Liver (tissue), 8 donors: ENCODE measurements at regions not wholly inside any gene's neighbourhood (a gene's known extent, or its start where the extent isn't known, plus 50 kb on each side); places are given as distances from the start of the nearest gene placed in this dataset.

ENCODE experiments used
- DNase-seq: peaks from one replicate; pipeline ENCODE4 v3.0.0-alpha.2; 2017; ENCODE audit warnings: low spot score
- H3K27ac ChIP-seq, 2 donors: one replicate each; pipeline ENCODE4 v1.7.0; 2013; ENCODE audit warnings: inconsistent platforms in 2 of 2, low read length in 2 of 2, control low read depth in 1 of 2, low read depth in 1 of 2, mild to moderate bottlenecking in 1 of 2
- H3K27me3 ChIP-seq, 4 donors: one replicate each; pipeline versions ENCODE4 v1.6.1 to v1.7.0; 2013; ENCODE audit warnings: low read length in 3 of 4, inconsistent platforms in 1 of 4, mild to moderate bottlenecking in 1 of 4, moderate library complexity in 1 of 4; ENCODE audit not compliant: control insufficient read depth in 4 of 4, insufficient read depth in 4 of 4
- H3K36me3 ChIP-seq, 4 donors: one replicate each; pipeline versions ENCODE4 v1.6.1 to v1.7.0; 2013; ENCODE audit warnings: low read length in 3 of 4, mild to moderate bottlenecking in 3 of 4, low read depth in 1 of 4, moderate library complexity in 1 of 4; ENCODE audit not compliant: control insufficient read depth in 4 of 4, insufficient read depth in 3 of 4
- H3K4me1 ChIP-seq, 4 donors: one replicate each; pipeline versions ENCODE4 v1.6.1 to v1.7.0; 2013; ENCODE audit warnings: low read length in 3 of 4, mild to moderate bottlenecking in 3 of 4, moderate library complexity in 1 of 4; ENCODE audit not compliant: control insufficient read depth in 4 of 4, insufficient read depth in 4 of 4
- H3K4me3 ChIP-seq, 3 donors: one replicate each; pipeline versions ENCODE4 v1.6.1 to v1.7.0; 2013; ENCODE audit warnings: low read length in 3 of 3, control low read depth in 1 of 3, low read depth in 1 of 3, mild to moderate bottlenecking in 1 of 3
- H3K9ac ChIP-seq, 2 donors: one replicate each; pipeline ENCODE4 v1.7.0; 2013; ENCODE audit warnings: low read length in 2 of 2, mild to moderate bottlenecking in 2 of 2, moderate library complexity in 2 of 2, control low read depth in 1 of 2, low read depth in 1 of 2
- H3K9me3 ChIP-seq, 4 donors: one replicate each; pipeline versions ENCODE4 v1.6.1 to v1.7.0; 2013; ENCODE audit warnings: low read length in 3 of 4; ENCODE audit not compliant: control insufficient read depth in 4 of 4
- EGR1 ChIP-seq, 2 donors: IDR thresholded peaks; 2 replicates each; pipeline ENCODE4 v1.6.1; 2016 to 2018; ENCODE audit warnings: antibody characterized with exemption in 2 of 2, low read depth in 2 of 2
- FOXA1 ChIP-seq: IDR thresholded peaks from 2 replicates; pipeline ENCODE4 v1.6.1; 2016; ENCODE audit warnings: antibody characterized with exemption
- FOXA2 ChIP-seq: IDR thresholded peaks from 2 replicates; pipeline ENCODE4 v1.6.1; 2016; ENCODE audit warnings: antibody characterized with exemption
- GABPA ChIP-seq, 2 donors: IDR thresholded peaks in 1 of 2; conservative IDR thresholded peaks in 1 of 2; 2 replicates each; pipeline ENCODE4 v1.6.1; 2016; ENCODE audit warnings: antibody characterized with exemption in 2 of 2, mild to moderate bottlenecking in 1 of 2, moderate library complexity in 1 of 2
- HNF4A ChIP-seq, 2 donors: conservative IDR thresholded peaks; 2 replicates each; pipeline ENCODE4 v1.6.1; 2016; ENCODE audit warnings: antibody characterized with exemption in 2 of 2, mild to moderate bottlenecking in 2 of 2
- HNF4G ChIP-seq: IDR thresholded peaks from 2 replicates; pipeline ENCODE4 v1.6.1; 2016; ENCODE audit warnings: antibody characterized with exemption
- JUND ChIP-seq, 2 donors: IDR thresholded peaks; 2 replicates each; pipeline ENCODE4 v1.6.1; 2016; ENCODE audit warnings: antibody characterized with exemption in 2 of 2
- NR2F2 ChIP-seq: IDR thresholded peaks from 2 replicates; pipeline ENCODE4 v1.6.1; 2016; ENCODE audit warnings: antibody characterized with exemption
- RAD21 ChIP-seq, 2 donors: IDR thresholded peaks; 2 replicates each; pipeline ENCODE4 v1.6.1; 2016; ENCODE audit warnings: antibody characterized with exemption in 2 of 2, mild to moderate bottlenecking in 2 of 2
- RXRA ChIP-seq, 2 donors: IDR thresholded peaks; 2 replicates each; pipeline ENCODE4 v1.6.1; 2017 to 2018; ENCODE audit warnings: antibody characterized with exemption in 2 of 2, mild to moderate bottlenecking in 1 of 2
- SP1 ChIP-seq: IDR thresholded peaks from 2 replicates; pipeline ENCODE4 v1.6.1; 2018; ENCODE audit warnings: antibody characterized with exemption, mild to moderate bottlenecking
- TAF1 ChIP-seq: conservative IDR thresholded peaks from 2 replicates; pipeline ENCODE4 v1.6.1; 2016; ENCODE audit warnings: antibody characterized with exemption, mild to moderate bottlenecking
- YY1 ChIP-seq: IDR thresholded peaks from 2 replicates; pipeline ENCODE4 v1.6.1; 2016; ENCODE audit warnings: antibody characterized with exemption, mild to moderate bottlenecking
- WGBS: extraction: QIAGEN DNeasy Blood & Tissue Kit; methylation state at CpG from one replicate; pipeline ENCODE4 v1.1.7; 2013; 5-methylcytosine and 5-hydroxymethylcytosine counted together
- TF ChIP-seq, protein P1 (sequence below): IDR thresholded peaks from 2 replicates; pipeline ENCODE4 v1.6.1; 2016; ENCODE audit warnings: antibody characterized with exemption
- TF ChIP-seq, protein P2 (sequence below): fragments of 150-350 bp; IDR thresholded peaks from 2 replicates; pipeline ENCODE4 v1.5.1; 2017; ENCODE audit warnings: improper control_type of control experiment, low read depth, low read length; ENCODE audit not compliant: missing input control
- TF ChIP-seq, protein P3 (sequence below): IDR thresholded peaks from 2 replicates; pipeline ENCODE4 v1.6.1; 2016; ENCODE audit warnings: antibody characterized with exemption
- TF ChIP-seq, protein P4 (sequence below): IDR thresholded peaks from 2 replicates; pipeline ENCODE4 v1.6.1; 2016; ENCODE audit warnings: antibody characterized with exemption, mild to moderate bottlenecking
- TF ChIP-seq, protein P5 (sequence below): IDR thresholded peaks from 2 replicates; pipeline ENCODE4 v1.6.1; 2016; ENCODE audit warnings: antibody characterized with exemption
- donor health status: healthy.
- donor health status: healthy.
- donor health status: healthy.
- donor health status: healthy.
- donor health status: healthy.

DNA sequence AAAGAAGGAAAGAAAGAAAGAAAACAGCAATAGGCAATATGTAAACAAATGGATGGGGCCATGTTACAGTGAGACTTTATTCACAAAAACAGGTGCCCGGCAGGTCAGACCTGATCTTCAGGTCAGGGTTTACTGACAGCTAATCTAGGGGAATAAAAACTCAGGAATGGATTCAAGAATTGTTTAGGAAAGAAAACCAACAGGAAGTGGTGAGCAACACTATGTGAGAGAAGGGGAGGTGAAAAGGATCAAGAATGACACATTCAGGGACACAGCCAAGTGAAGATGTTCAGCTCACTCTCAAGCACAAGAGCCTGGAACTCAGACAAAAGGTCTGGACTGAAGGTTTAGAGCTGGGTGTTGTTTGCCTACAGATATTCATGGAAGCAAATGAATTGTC is 244.5 kb downstream of the EFNB2 start:
- Histone ChIP-seq H3K27me3 (peaks cover 0 to 3% (median 0%) of the 10 kb centered on the region in 4 donors), H3K4me3 (no peak overlapping the region), H3K9ac (no peak overlapping the region), H3K36me3 (no peaks in the 10 kb centered on the region), H3K4me1 (no peaks in the 10 kb centered on the region), H3K27ac (no peak overlapping the region), H3K9me3 (no peaks in the 10 kb centered on the region)
- no peak for DNase-seq
- 87% methylated on average over 1 of the region's 1 CpG for WGBS
- no peak for TF ChIP-seq SP1
- TF ChIP-seq RAD21 (IDR thresholded peaks at IDR 0.05), result no peak
- TF ChIP-seq, protein P1, sequence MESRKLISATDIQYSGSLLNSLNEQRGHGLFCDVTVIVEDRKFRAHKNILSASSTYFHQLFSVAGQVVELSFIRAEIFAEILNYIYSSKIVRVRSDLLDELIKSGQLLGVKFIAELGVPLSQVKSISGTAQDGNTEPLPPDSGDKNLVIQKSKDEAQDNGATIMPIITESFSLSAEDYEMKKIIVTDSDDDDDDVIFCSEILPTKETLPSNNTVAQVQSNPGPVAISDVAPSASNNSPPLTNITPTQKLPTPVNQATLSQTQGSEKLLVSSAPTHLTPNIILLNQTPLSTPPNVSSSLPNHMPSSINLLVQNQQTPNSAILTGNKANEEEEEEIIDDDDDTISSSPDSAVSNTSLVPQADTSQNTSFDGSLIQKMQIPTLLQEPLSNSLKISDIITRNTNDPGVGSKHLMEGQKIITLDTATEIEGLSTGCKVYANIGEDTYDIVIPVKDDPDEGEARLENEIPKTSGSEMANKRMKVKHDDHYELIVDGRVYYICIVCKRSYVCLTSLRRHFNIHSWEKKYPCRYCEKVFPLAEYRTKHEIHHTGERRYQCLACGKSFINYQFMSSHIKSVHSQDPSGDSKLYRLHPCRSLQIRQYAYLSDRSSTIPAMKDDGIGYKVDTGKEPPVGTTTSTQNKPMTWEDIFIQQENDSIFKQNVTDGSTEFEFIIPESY, result no peak
- no peak for TF ChIP-seq JUND (IDR thresholded peaks at IDR 0.05)
- TF ChIP-seq TAF1, result no peak

DNA sequence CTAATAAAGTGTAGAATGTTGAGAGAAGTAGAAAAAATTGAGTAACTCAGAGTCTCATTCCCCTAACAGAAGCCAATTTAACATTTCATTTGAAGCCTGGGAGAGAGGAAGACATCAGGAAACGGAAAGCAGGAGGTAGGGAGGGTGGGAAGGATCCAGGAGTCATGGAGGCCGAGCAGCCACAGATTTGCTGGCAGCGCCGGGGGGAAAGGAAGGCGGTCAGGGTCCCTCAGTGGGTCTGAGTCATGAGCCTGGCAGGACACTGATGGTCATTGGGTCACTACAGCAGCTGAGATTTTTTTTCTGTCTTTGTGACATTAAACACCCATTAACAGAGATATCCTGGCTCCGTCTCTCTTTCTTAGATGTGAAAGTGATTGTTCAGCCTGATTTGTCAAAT is 248.1 kb downstream of the EFNB2 start:
- H3K36me3 ChIP-seq, result no peaks in the 10 kb centered on the region
- H3K4me3 ChIP-seq, result no peak overlapping the region
- H3K27ac ChIP-seq, result no peak overlapping the region
- no peaks in the 10 kb centered on the region for H3K4me1 ChIP-seq
- no peak for DNase-seq
- peaks cover 0 to 3% (median 0%) of the 10 kb centered on the region in 4 donors for H3K9me3 ChIP-seq
- WGBS, result 73% methylated on average over 6 of the region's 6 CpGs
- H3K27me3 ChIP-seq, result peaks cover 0 to 3% (median 0%) of the 10 kb centered on the region in 4 donors
- TF ChIP-seq, protein P2, sequence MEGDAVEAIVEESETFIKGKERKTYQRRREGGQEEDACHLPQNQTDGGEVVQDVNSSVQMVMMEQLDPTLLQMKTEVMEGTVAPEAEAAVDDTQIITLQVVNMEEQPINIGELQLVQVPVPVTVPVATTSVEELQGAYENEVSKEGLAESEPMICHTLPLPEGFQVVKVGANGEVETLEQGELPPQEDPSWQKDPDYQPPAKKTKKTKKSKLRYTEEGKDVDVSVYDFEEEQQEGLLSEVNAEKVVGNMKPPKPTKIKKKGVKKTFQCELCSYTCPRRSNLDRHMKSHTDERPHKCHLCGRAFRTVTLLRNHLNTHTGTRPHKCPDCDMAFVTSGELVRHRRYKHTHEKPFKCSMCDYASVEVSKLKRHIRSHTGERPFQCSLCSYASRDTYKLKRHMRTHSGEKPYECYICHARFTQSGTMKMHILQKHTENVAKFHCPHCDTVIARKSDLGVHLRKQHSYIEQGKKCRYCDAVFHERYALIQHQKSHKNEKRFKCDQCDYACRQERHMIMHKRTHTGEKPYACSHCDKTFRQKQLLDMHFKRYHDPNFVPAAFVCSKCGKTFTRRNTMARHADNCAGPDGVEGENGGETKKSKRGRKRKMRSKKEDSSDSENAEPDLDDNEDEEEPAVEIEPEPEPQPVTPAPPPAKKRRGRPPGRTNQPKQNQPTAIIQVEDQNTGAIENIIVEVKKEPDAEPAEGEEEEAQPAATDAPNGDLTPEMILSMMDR, result no peak
- TF ChIP-seq, protein P3, sequence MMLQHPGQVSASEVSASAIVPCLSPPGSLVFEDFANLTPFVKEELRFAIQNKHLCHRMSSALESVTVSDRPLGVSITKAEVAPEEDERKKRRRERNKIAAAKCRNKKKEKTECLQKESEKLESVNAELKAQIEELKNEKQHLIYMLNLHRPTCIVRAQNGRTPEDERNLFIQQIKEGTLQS, result no peak
- TF ChIP-seq, protein P4, sequence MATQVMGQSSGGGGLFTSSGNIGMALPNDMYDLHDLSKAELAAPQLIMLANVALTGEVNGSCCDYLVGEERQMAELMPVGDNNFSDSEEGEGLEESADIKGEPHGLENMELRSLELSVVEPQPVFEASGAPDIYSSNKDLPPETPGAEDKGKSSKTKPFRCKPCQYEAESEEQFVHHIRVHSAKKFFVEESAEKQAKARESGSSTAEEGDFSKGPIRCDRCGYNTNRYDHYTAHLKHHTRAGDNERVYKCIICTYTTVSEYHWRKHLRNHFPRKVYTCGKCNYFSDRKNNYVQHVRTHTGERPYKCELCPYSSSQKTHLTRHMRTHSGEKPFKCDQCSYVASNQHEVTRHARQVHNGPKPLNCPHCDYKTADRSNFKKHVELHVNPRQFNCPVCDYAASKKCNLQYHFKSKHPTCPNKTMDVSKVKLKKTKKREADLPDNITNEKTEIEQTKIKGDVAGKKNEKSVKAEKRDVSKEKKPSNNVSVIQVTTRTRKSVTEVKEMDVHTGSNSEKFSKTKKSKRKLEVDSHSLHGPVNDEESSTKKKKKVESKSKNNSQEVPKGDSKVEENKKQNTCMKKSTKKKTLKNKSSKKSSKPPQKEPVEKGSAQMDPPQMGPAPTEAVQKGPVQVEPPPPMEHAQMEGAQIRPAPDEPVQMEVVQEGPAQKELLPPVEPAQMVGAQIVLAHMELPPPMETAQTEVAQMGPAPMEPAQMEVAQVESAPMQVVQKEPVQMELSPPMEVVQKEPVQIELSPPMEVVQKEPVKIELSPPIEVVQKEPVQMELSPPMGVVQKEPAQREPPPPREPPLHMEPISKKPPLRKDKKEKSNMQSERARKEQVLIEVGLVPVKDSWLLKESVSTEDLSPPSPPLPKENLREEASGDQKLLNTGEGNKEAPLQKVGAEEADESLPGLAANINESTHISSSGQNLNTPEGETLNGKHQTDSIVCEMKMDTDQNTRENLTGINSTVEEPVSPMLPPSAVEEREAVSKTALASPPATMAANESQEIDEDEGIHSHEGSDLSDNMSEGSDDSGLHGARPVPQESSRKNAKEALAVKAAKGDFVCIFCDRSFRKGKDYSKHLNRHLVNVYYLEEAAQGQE, result no peak
- TF ChIP-seq GABPA (IDR thresholded peaks at IDR 0.05 in 1 of 2, conservative IDR thresholded peaks at IDR 0.05 in 1 of 2) (no peak), YY1 (no peak), FOXA1 (no peak), NR2F2 (no peak), HNF4A (conservative IDR thresholded peaks at IDR 0.05) (no peak), EGR1 (IDR thresholded peaks at IDR 0.05; ENCODE audit: low read depth in 2 of 2) (no peak), HNF4G (no peak), RAD21 (IDR thresholded peaks at IDR 0.05) (no peak), TAF1 (no peak), FOXA2 (no peak), RXRA (IDR thresholded peaks at IDR 0.05) (no peak), SP1 (no peak)
- TF ChIP-seq, protein P1, result no peak
- TF ChIP-seq, protein P5, sequence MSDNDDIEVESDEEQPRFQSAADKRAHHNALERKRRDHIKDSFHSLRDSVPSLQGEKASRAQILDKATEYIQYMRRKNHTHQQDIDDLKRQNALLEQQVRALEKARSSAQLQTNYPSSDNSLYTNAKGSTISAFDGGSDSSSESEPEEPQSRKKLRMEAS, result no peak
- no peak overlapping the region for H3K9ac ChIP-seq
